Epidermal melanocyte (primary cell): ENCODE measurements at regions not wholly inside any gene's neighbourhood (a gene's known extent, or its start where the extent isn't known, plus 50 kb on each side); places are given as distances from the start of the nearest gene placed in this dataset.
"Not testable (repeated sequence)": the region's sequence is repeated elsewhere in the genome, so short reads cannot be mapped to it uniquely, and the experiment has no call there.

Experiments
- DNase-seq: peaks from one replicate; pipeline ENCODE4 v3.0.0; 2011; ENCODE audit warnings: low spot score; ENCODE audit not compliant: insufficient read length

GRCh38 chr6:27592481-27593199, 119.7 kb upstream of the ZNF184 start:
- no peak for DNase-seq

DNA sequence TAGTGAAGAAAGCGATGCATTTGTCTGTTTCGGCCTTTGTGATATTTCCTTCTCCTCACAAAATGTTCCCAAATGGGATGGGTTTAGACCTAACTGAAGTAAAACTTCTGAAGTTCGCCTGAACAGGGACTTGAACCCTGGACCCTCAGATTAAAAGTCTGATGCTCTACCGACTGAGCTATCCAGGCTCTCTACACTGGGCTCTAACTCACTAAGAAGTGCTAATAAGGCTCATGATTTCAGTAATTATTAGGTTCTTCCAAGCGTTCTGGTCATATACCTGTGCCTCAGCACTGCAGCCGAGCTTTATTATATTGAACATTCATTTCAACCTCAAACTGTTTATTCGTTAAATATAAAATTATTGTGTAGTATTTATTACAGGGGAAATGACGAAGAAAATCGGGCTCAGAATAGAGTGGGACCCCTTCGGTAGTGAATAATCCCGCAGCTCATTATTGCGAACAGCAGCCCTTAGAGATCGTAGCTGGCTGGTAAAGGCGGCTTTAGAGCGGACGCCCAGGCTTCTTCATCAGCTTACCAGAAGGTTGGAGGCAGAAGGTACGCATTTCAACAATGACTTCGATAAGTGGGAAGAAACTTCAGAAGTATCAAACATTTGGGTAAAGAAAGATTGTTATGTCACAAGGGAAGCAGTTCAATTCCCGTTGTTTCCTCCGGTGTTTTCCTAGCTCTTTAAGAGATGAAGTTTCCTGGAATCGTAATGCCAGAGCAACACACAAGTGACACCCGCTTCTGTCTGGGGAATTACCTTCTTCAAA, 119.0 kb upstream of the ZNF184 start:
- DNase-seq: no peak

DNA sequence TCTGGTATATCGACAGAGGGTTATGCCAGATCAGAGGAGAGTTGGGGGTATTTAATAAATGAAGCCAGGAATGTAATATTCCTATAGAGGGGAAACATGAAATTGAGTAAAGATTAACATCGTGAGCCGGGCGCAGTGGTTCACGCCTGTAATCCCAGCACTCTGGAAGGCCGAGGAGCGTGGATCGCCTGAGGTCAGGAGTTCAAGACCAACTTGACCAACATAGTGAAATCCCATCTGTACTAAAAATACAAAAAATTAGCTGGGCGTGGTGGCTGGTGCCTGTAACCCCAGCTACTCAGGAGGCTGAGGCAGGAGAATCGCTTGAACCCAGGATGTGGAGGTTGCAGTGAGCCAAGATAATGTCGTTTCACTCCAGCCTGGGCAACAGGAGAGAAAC, 112.4 kb upstream of the ZNF184 start:
- DNase-seq: not testable (repeated sequence)

DNA sequence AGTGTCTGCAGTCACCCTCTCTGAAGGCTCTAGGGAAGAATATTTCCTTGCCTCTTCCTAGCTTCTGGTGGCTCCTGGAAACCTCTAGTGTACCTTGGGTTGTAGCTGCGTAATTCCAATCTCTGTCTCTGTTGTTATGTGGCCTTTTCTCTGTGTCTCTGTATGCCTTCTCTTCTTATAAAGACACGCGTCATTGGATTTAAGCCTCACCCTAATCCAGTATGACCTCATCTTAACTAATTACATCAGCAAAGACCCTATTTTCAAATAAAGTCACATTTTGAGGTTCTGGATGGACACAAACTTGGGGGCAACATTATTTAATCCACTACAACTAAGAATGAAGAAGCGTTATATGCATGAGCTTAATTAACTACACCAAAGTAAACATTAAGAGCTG, 111.4 kb upstream of the ZNF184 start:
- no peak for DNase-seq

GRCh38 chr6:27582928-27583725, 110.2 kb upstream of the ZNF184 start:
- DNase-seq: no peak

DNA sequence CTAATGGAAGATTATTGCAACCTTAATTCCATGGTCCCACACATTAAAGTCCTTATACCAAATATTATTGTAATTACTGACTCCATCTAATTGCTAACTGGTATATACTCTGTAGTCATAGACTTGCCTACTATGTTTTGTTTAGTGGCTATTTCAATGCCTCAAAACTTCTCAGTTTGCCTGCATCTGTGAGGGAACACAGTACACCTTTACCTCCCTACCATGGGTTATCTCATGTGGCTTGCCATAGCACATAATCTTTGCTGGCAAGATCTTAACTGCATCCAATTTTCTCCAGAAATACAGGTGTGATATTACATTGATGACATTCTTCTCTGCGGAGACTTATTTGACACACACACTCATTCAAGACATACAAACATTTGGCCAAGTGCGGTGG, 107.1 kb upstream of the ZNF184 start:
- no peak for DNase-seq

GRCh38 chr6:27577922-27578321, 105.0 kb upstream of the ZNF184 start:
- no peak for DNase-seq

DNA sequence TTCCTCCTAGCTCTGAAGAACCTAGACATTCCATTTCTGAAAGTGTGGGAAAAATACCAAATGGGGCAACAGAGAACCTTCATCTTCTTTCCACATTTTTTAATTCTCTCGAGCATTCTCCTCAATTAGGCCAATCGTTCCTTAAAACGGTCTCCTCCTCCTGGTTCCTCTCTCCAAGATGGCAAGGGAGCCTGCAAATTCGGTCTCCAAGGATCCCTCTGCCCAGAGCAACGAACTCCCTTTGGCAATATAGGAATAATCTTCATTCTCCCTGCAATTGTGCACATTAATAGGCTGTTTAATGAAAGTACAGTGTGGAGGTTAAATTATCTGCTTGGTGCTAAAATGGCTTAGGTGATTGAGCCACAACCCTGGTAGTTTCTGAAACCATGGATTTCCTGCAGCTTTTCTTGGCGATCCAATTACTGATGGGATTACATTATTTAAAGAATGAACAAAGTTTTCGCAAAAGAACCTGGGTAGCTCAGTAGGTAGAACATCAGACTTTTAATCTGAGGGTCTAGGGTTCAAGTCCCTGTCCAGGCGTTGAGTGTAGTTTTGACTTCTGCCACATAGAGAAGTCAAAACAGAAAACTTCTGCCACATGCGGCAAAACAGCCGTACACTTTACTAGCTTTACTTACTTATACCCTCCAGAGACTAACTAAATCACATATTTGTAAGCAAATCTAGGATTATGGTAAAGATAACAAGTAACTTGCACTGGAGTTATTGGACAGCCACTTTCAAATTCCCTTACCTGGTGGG, 102.9 kb upstream of the ZNF184 start:
- no peak for DNase-seq

- DNase-seq: no peak
These were observed 95.5 kb upstream of the ZNF184 start for GRCh38 chr6:27568226-27568897.

DNA sequence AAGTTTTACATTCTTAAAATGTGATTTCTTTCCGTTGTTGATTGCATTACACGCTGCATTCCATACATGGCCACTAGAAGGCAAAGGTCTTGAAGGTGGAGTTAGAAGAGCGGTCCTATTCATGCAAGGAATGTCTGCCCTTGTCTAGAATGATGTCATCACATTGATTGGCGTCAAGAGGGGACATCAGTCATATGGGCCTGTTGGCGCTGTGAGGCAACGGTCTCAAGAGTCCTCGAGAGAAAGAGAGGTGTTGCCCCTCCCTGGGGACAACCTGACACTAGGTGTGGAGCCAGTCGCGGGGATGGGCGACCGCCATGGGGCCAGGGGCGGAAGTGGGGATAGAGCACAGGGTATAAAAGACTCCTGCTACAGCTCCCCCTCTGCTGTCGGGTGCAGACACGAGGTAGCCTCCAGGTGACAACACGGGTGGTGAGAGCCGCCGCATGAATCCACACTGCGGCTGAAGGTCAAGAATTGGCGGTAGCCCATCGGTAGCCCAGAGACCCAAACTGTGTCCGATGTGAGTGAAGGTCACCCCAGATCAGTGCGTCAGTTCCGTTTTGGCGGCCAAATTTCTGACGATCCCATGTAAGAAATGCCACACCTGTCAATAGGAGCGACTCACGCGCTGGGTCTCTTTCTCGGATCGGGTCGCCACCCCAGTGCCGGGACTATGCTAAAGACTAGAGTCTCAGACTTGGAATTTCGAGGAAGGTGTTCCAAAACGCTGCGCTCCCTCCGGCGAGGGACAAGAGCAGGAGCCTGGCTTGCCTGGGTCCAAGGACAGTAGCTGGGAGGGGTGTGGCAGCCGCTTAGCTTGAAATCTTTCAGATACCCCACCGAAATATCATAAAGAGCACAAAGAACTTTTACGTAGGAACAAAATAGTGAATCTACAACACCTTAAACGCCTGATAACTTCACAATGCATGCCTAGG, 93.2 kb upstream of the ZNF184 start:
- no peak for DNase-seq

DNA sequence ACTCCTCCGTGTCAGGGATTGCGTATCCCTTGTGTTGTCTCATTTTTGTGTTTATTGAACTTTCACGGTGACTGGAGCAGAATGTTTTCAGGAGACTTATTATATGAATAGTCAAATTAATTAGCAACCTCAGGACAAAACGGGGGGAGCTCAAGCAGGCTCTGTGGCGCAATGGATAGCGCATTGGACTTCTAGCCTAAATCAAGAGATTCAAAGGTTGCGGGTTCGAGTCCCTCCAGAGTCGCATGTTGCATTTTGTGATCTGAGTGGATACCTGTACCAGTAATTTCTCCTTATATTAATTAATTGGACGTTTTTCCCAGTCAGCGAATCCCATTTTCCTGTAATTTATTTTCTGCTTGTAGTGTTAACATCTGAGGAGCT, 89.1 kb upstream of the ZNF184 start:
- DNase-seq: no peak

DNA sequence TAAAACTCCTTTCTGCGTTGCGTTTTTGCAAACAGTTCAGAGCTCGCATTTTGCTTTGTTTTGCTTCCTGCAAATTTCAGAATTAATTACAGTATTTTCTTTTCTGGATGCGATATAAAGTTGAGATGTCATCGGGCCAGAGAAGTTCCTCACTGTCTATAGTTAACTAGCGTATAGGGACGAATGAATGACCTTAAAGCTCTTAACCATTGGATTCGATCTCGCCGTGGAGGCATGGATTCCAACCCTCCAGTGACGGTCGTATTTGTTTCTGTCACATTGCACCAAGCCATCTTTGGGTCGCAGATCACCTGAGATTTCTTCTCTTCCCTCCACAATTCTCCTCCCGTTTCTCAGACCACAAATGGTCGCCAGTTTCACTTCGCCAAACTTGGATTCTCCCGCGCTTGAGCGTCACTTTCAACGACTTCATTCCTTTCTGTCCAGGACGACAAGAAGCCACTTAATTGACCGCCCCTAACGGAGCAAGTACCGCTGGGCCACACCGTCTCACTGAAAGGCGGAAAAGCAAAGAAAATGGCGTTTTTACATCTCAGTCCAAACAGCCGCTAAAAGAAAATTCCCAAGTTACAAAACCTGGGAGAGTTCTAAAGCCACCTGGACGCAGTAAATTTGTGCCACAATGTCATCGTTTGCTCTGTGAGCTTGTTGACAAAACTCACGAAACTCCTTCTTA, 85.3 kb upstream of the ZNF184 start:
- no peak for DNase-seq

GRCh38 chr6:27556406-27556805, 83.5 kb upstream of the ZNF184 start:
- no peak for DNase-seq

DNA sequence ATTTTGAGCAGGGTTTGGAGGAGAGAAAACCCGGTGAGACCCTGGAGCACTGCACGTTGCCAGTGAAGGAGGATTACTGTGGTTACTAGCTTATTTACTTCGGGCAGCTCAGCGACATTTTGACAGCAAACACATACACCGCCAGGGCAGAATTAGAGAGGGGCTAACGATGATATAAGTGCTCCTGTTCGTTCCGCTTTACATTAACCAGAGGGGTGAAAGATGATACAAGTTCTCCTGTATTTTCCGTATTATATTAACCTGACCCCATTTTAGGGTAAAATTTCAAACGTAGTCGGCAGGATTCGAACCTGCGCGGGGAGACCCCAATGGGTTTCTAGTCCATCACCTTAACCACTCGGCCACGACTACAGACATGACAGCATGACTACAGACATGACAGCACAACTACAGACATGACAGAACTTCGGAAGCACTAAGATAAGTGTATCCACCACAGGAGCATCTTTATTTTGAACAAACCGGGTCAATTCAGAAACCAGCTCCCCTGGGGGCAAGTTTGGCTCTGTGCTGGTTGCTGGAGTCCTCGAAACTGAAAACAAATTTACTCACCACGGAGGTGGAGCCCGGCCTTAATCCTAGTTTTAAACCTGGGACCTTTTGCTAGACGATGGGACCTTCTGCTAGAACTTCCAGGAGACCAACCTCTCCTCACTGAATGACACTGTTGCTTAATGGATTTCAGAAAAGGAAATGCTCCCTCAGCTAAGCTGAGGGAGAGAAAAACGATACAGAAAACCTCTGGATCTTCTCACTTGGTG, 80.4 kb upstream of the ZNF184 start:
- DNase-seq: no peak

DNA sequence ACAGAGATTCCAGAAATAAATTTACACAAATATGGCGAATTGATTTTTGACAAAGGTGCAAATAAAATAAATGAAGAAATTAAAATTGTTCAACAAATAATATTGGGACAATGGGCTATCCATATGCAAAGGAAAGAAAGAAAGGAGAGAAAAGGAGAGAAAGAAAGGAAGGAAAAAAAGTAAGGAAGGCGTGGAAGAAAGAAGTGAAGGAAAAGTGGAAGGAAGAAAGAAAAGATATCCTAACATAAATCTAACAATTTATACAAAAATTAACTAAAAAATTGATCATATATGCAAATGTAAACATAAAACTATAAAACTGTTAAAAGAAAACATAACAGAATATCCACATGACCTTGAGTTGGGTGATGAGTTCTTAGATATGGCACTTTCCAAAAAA, 78.7 kb upstream of the ZNF184 start:
- DNase-seq: no peak

DNA sequence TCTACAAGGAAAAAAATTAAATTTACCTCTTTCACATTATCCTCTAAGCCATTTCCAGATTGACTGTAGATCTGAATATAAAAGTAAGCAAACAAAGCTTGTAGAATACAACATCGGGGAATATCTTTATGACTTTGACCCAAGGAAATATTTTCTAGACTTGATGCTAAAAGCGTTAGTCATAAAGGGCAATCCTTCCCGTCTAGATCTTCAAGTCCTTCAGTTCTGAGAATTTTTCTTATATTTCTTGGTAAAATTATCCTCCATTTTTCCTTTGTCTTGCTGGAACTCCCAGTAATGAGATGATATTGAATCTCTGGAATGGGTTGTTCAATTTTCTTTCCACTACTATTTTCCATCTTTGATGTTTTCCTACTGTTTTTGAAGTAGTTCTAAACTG, 77.8 kb upstream of the ZNF184 start:
- DNase-seq: no peak

DNA sequence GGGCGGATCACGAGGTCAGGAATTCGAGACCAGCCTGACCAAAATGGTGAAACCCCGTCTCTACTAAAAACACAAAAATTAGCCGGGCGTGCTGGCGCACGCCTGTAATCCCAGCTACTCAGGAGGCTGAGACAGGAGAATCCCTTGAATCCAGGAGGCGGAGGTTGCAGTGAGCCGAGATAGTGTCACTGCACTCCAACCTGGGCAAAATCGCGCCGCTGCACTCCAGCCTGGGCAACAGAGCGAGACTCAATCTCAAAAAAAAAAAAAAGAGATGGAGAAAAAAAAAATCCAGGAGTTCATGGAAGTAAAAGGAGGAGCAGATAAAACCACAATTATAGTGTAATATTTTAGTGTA, 76.3 kb upstream of the ZNF184 start:
- not testable (repeated sequence) for DNase-seq
